Gastrocnemius medialis (tissue), 4 donors: ENCODE measurements at regions not wholly inside any gene's neighbourhood (a gene's known extent, or its start where the extent isn't known, plus 50 kb on each side); places are given as distances from the start of the nearest gene placed in this dataset.

Experiments used
- ATAC-seq, 2 donors: fragments of 150-250 bp; one replicate each; pipeline ENCODE4 v1.9.1; 2016
- DNase-seq, 2 donors: peaks; one replicate each; pipeline ENCODE4 v3.0.0-alpha.2; 2019
- H3K27ac ChIP-seq, 4 donors: fragments of 200-600 bp; sonication (generic); 1 replicate in 1 of 4; 2 replicates in 3 of 4; pipeline ENCODE4 v1.5.1; 2016 to 2018; ENCODE audit warnings: mild to moderate bottlenecking in 2 of 4, moderate library complexity in 1 of 4
- H3K27me3 ChIP-seq, 3 donors: fragments of 200-600 bp; sonication (generic) in 2 of 3; 1 replicate in 1 of 3; 2 replicates in 2 of 3; pipeline versions ENCODE4 v1.5.1 to v1.6.0; 2016 to 2019; ENCODE audit warnings: mild to moderate bottlenecking in 1 of 3, moderate library complexity in 1 of 3
- H3K36me3 ChIP-seq, 2 donors: fragments of 200-600 bp; sonication (generic) in 1 of 2; one replicate each; pipeline ENCODE4 v1.5.1; 2017 to 2018
- H3K4me1 ChIP-seq, 2 donors: fragments of 200-600 bp; sonication (generic) in 1 of 2; one replicate each; pipeline ENCODE4 v1.5.1; 2016 to 2017; ENCODE audit warnings: mild to moderate bottlenecking in 2 of 2
- H3K4me3 ChIP-seq, 4 donors: fragments of 200-600 bp; sonication (generic) in 3 of 4; 1 replicate in 1 of 4; 2 replicates in 3 of 4; pipeline ENCODE4 v1.5.1; 2016 to 2019; ENCODE audit warnings: mild to moderate bottlenecking in 2 of 4
- H3K9me3 ChIP-seq, 3 donors: fragments of 200-600 bp; sonication (generic) in 2 of 3; 1 replicate in 1 of 3; 2 replicates in 2 of 3; pipeline ENCODE4 v1.5.1; 2016 to 2019
- CTCF ChIP-seq, 5 experiments: fragments of 450-650 bp in 3 of 5; fragments of 200-600 bp in 2 of 5; sonication (generic) in 2 of 5; IDR thresholded peaks in 4 of 5; conservative IDR thresholded peaks in 1 of 5; 1 replicate in 4 of 5; 2 replicates in 1 of 5; pipeline ENCODE4 v1.5.1; 2016 to 2019; ENCODE audit warnings: antibody characterized with exemption in 5 of 5, mild to moderate bottlenecking in 3 of 5, moderate library complexity in 3 of 5
- POLR2A ChIP-seq, 2 donors: fragments of 450-650 bp; IDR thresholded peaks; one replicate each; pipeline ENCODE4 v1.6.1; 2017; ENCODE audit warnings: antibody characterized with exemption in 2 of 2, mild to moderate bottlenecking in 2 of 2, moderate library complexity in 2 of 2
- in situ Hi-C, 4 donors: fragments of 200-750 bp; cut with MboI; loops; one replicate each; pipeline versions ENCODE4 v1.15.0 to v1.8.0; 2017; ENCODE audit warnings: low sequenced_read_pairs in 4 of 4
- intact Hi-C: fragments of 100-400 bp; cut with DNase I; formaldehyde crosslinking; loops from one replicate; pipeline ENCODE4 v1.15.1; 2023; ENCODE audit warnings: low total_unique reads

DNA sequence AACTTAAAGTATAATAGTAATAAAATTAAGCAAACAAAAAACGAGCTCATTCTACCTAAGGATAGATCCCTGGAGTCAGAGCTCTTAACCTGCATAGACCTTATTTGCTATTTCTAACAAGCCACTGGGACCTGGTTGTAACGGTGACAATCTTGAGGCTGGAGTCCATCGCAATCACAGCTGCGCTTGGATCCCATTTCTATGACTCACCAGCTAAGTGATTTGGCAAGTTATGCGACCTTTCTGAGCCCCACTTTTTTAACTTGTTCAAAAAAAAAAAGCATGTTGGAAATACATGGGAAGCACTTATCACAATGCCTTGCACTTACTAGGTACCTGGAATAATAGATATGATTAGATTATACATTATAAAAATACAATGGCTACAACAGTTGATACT is 389.5 kb upstream of the CDH4 start:
- intact Hi-C loops = no loop called here
- DNase-seq (no peak), ATAC-seq (peak in 1 of 2 donors; percentile 27)
- no peak for TF ChIP-seq CTCF (IDR thresholded peaks at IDR 0.05 in 4 of 5, conservative IDR thresholded peaks at IDR 0.05 in 1 of 5)
- no peak for TF ChIP-seq POLR2A (IDR thresholded peaks at IDR 0.05)
- in situ Hi-C loops = no loop called here
- Histone ChIP-seq H3K4me1 (no peaks in the 10 kb centered on the region), H3K9me3 (no peaks in the 10 kb centered on the region), H3K36me3 (no peaks in the 10 kb centered on the region), H3K27ac (no peak overlapping the region), H3K4me3 (no peak overlapping the region), H3K27me3 (no peaks in the 10 kb centered on the region)

GRCh38 chr20:60863548-60863947 is 388.5 kb upstream of the CDH4 start:
- H3K36me3 ChIP-seq = no peaks in the 10 kb centered on the region
- H3K9me3 ChIP-seq = no peaks in the 10 kb centered on the region
- H3K27ac ChIP-seq = no peak overlapping the region
- no peak overlapping the region for H3K4me3 ChIP-seq
- DNase-seq = no peak
- no peaks in the 10 kb centered on the region for H3K4me1 ChIP-seq
- in situ Hi-C loops = no loop called here
- intact Hi-C loops = no loop called here
- no peak for ATAC-seq
- H3K27me3 ChIP-seq = no peaks in the 10 kb centered on the region
- no peak for TF ChIP-seq CTCF (IDR thresholded peaks at IDR 0.05 in 4 of 5, conservative IDR thresholded peaks at IDR 0.05 in 1 of 5)
- no peak for TF ChIP-seq POLR2A (IDR thresholded peaks at IDR 0.05)

GRCh38 chr20:60867589-60867988 is 384.5 kb upstream of the CDH4 start:
- H3K36me3 ChIP-seq = no peaks in the 10 kb centered on the region
- intact Hi-C loops = no loop called here
- H3K27ac ChIP-seq = no peak overlapping the region
- no peak overlapping the region for H3K4me3 ChIP-seq
- no peaks in the 10 kb centered on the region for H3K4me1 ChIP-seq
- H3K9me3 ChIP-seq = no peaks in the 10 kb centered on the region
- DNase-seq (no peak), ATAC-seq (no peak)
- in situ Hi-C loops = no loop called here
- H3K27me3 ChIP-seq = no peaks in the 10 kb centered on the region
- no peak for TF ChIP-seq CTCF (IDR thresholded peaks at IDR 0.05 in 4 of 5, conservative IDR thresholded peaks at IDR 0.05 in 1 of 5)
- no peak for TF ChIP-seq POLR2A (IDR thresholded peaks at IDR 0.05)

GRCh38 chr20:60868316-60868891 is 383.7 kb upstream of the CDH4 start:
- intact Hi-C loops (no loop called here), in situ Hi-C loops (no loop called here)
- ATAC-seq (no peak), DNase-seq (no peak)
- Histone ChIP-seq H3K27me3 (no peaks in the 10 kb centered on the region), H3K4me1 (no peaks in the 10 kb centered on the region), H3K27ac (no peak overlapping the region), H3K9me3 (no peaks in the 10 kb centered on the region), H3K4me3 (no peak overlapping the region), H3K36me3 (no peaks in the 10 kb centered on the region)
- TF ChIP-seq CTCF (IDR thresholded peaks at IDR 0.05 in 4 of 5, conservative IDR thresholded peaks at IDR 0.05 in 1 of 5) = no peak
- TF ChIP-seq POLR2A (IDR thresholded peaks at IDR 0.05) = no peak

DNA sequence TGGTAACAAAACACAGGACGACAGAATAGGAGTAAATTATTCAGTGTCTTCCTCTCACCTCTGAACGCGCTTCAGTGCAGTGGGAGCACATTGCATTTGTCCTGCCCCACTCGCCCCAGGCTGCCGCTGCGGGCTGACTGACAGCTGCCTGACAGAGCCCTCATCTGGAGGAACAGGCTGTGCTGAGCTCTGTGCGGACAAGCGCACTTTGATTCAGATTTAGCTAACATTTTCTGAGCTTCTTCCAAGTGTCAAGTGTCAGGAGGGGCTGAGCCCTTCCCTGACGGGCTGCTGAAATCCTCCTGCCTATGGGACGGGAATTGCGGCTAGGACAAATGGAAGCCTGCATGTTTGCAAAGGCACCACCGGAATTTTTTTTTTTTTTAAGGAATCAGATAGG is 383.0 kb upstream of the CDH4 start:
- intact Hi-C loops (no loop called here), in situ Hi-C loops (no loop called here)
- ATAC-seq (no peak), DNase-seq (no peak)
- no peaks in the 10 kb centered on the region for H3K4me1 ChIP-seq
- H3K9me3 ChIP-seq = no peaks in the 10 kb centered on the region
- no peaks in the 10 kb centered on the region for H3K36me3 ChIP-seq
- no peak overlapping the region for H3K4me3 ChIP-seq
- no peak overlapping the region for H3K27ac ChIP-seq
- no peak for TF ChIP-seq POLR2A (IDR thresholded peaks at IDR 0.05)
- TF ChIP-seq CTCF (IDR thresholded peaks at IDR 0.05 in 4 of 5, conservative IDR thresholded peaks at IDR 0.05 in 1 of 5) = no peak
- H3K27me3 ChIP-seq = no peaks in the 10 kb centered on the region
